Suprapubic skin (tissue), 4 donors: ENCODE measurements at regions not wholly inside any gene's neighbourhood (a gene's known extent, or its start where the extent isn't known, plus 50 kb on each side); places are given as distances from the start of the nearest gene placed in this dataset.

Experiments used
- CTCF ChIP-seq, 2 donors: fragments of 200-600 bp in 1 of 2; fragments of 450-650 bp in 1 of 2; sonication (generic) in 1 of 2; IDR thresholded peaks; one replicate each; pipeline ENCODE4 v1.5.1; 2016 to 2019; ENCODE audit warnings: antibody characterized with exemption in 2 of 2, mild to moderate bottlenecking in 1 of 2, moderate library complexity in 1 of 2
- EP300 ChIP-seq: sonication (generic); formaldehyde crosslinking; IDR thresholded peaks from one replicate; pipeline ENCODE4 v1.6.1; 2017; ENCODE audit warnings: antibody characterized with exemption
- POLR2A ChIP-seq, 2 donors: fragments of 450-650 bp; IDR thresholded peaks; one replicate each; pipeline ENCODE4 v1.6.1; 2017; ENCODE audit warnings: antibody characterized with exemption in 2 of 2, mild to moderate bottlenecking in 2 of 2, moderate library complexity in 2 of 2
- POLR2AphosphoS5 ChIP-seq, 3 donors: sonication (generic); formaldehyde crosslinking; IDR thresholded peaks; one replicate each; pipeline ENCODE4 v1.6.1; 2017; ENCODE audit warnings: antibody characterized with exemption in 3 of 3

DNA sequence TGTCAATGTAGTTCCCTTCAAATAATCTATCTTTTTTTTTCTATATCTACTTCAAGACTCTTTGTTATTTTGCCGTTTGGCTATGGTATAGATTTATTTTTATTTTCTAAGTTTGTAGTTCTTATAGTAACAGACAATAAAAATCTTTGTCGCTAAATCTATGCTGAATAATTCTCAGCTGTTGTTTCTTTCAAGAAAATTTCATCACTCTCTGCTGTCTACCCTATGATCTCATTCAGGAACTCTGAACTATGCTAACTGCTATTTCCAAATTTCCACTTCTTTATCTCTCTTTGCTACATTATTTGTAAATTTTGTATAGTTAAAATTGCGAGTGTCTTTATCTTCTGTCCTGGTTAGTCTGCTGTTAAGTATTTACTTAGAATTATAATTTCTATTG lies 353.6 kb downstream of the LRFN5 start:
- TF ChIP-seq POLR2AphosphoS5 (IDR thresholded peaks at IDR 0.05) (no peak), CTCF (IDR thresholded peaks at IDR 0.05) (no peak), POLR2A (IDR thresholded peaks at IDR 0.05) (no peak), EP300 (no peak)
